ENCODE measurements at regions not wholly inside any gene's neighbourhood (a gene's known extent, or its start where the extent isn't known, plus 50 kb on each side); places are given as distances from the start of the nearest gene placed in this dataset.

GRCh38 chr13:58991826-58992477, 1171.8 kb downstream of the DIAPH3 start:
- Histone ChIP-seq H4K20me1 (ENCODE audit: insufficient read depth, low read length, poor library complexity, severe bottlenecking) (no peaks in the 10 kb centered on the region), H3K4me1 (ENCODE audit: insufficient read depth, low read length, poor library complexity, severe bottlenecking) (no peaks in the 10 kb centered on the region), H2AFZ (ENCODE audit: low read length) (peak overlapping the region; percentile 65; the same call in 1 of the 2 replicates), H3K4me3 (ENCODE audit: low read length, poor library complexity, severe bottlenecking) (no peak overlapping the region), H3K9me2 (replicated peaks; ENCODE audit: low read depth, low read length) (no peaks in the 10 kb centered on the region), H3K27me3 (ENCODE audit: insufficient read depth, low read length, poor library complexity, severe bottlenecking) (no peaks in the 10 kb centered on the region), H3K36me3 (ENCODE audit: insufficient read depth, low read length) (no peaks in the 10 kb centered on the region), H3K9me3 (ENCODE audit: insufficient read depth, low read depth, low read length) (no peaks in the 10 kb centered on the region), H3F3A (ENCODE audit: low read depth) (no peaks in the 10 kb centered on the region), H3K9ac (ENCODE audit: low read depth, low read length, poor library complexity, severe bottlenecking) (no peak overlapping the region), H3K79me2 (ENCODE audit: insufficient read depth, low read length) (no peaks in the 10 kb centered on the region), H3K4me2 (ENCODE audit: low read depth, low read length, poor library complexity, severe bottlenecking) (no peak overlapping the region)
- TF ChIP-seq CTCF (conservative IDR thresholded peaks at IDR 0.05; ENCODE audit: low read length) (no peak), EZH2phosphoT487 (IDR thresholded peaks at IDR 0.05; ENCODE audit: borderline replicate concordance) (no peak)

- no peak overlapping the region for H3K9ac ChIP-seq (ENCODE audit: low read depth, low read length, poor library complexity, severe bottlenecking)
- H3K36me3 ChIP-seq (ENCODE audit: insufficient read depth, low read length) = no peaks in the 10 kb centered on the region
- H3K79me2 ChIP-seq (ENCODE audit: insufficient read depth, low read length) = no peaks in the 10 kb centered on the region
- no peak overlapping the region for H3K4me3 ChIP-seq (ENCODE audit: low read length, poor library complexity, severe bottlenecking)
- no peak overlapping the region for H3K4me2 ChIP-seq (ENCODE audit: low read depth, low read length, poor library complexity, severe bottlenecking)
- no peaks in the 10 kb centered on the region for H3F3A ChIP-seq (ENCODE audit: low read depth)
- no peak for TF ChIP-seq EZH2phosphoT487 (IDR thresholded peaks at IDR 0.05; ENCODE audit: borderline replicate concordance)
- TF ChIP-seq CTCF (conservative IDR thresholded peaks at IDR 0.05; ENCODE audit: low read length) = no peak
- H3K4me1 ChIP-seq (ENCODE audit: insufficient read depth, low read length, poor library complexity, severe bottlenecking) = no peaks in the 10 kb centered on the region
- H3K27me3 ChIP-seq (ENCODE audit: insufficient read depth, low read length, poor library complexity, severe bottlenecking) = no peaks in the 10 kb centered on the region
- H3K9me3 ChIP-seq (ENCODE audit: insufficient read depth, low read depth, low read length) = no peaks in the 10 kb centered on the region
- H2AFZ ChIP-seq (ENCODE audit: low read length) = no peak overlapping the region
- H3K9me2 ChIP-seq (replicated peaks; ENCODE audit: low read depth, low read length) = no peaks in the 10 kb centered on the region
- no peaks in the 10 kb centered on the region for H4K20me1 ChIP-seq (ENCODE audit: insufficient read depth, low read length, poor library complexity, severe bottlenecking)
Measured at GRCh38 chr13:58992478-58993042, 1171.2 kb downstream of the DIAPH3 start.

- Histone ChIP-seq H4K20me1 (ENCODE audit: insufficient read depth, low read length, poor library complexity, severe bottlenecking) (no peaks in the 10 kb centered on the region), H3K4me3 (ENCODE audit: low read length, poor library complexity, severe bottlenecking) (no peak overlapping the region), H3K4me2 (ENCODE audit: low read depth, low read length, poor library complexity, severe bottlenecking) (no peak overlapping the region), H3K79me2 (ENCODE audit: insufficient read depth, low read length) (no peaks in the 10 kb centered on the region), H2AFZ (ENCODE audit: low read length) (no peak overlapping the region), H3K36me3 (ENCODE audit: insufficient read depth, low read length) (no peaks in the 10 kb centered on the region), H3K9ac (ENCODE audit: low read depth, low read length, poor library complexity, severe bottlenecking) (no peak overlapping the region), H3K9me2 (replicated peaks; ENCODE audit: low read depth, low read length) (no peaks in the 10 kb centered on the region), H3K4me1 (ENCODE audit: insufficient read depth, low read length, poor library complexity, severe bottlenecking) (no peaks in the 10 kb centered on the region), H3F3A (ENCODE audit: low read depth) (no peaks in the 10 kb centered on the region), H3K9me3 (ENCODE audit: insufficient read depth, low read depth, low read length) (no peaks in the 10 kb centered on the region), H3K27me3 (ENCODE audit: insufficient read depth, low read length, poor library complexity, severe bottlenecking) (no peaks in the 10 kb centered on the region)
- TF ChIP-seq CTCF (conservative IDR thresholded peaks at IDR 0.05; ENCODE audit: low read length) (no peak), EZH2phosphoT487 (IDR thresholded peaks at IDR 0.05; ENCODE audit: borderline replicate concordance) (no peak)
Measured at GRCh38 chr13:58994077-58994476, 1169.7 kb downstream of the DIAPH3 start.
